PFSK-1 (cell line): ENCODE measurements at regions not wholly inside any gene's neighbourhood (a gene's known extent, or its start where the extent isn't known, plus 50 kb on each side); places are given as distances from the start of the nearest gene placed in this dataset.

ENCODE experiments used
- FOXP2 ChIP-seq: optimal IDR thresholded peaks from 2 replicates; pipeline ENCODE3; 2011; ENCODE audit warnings: borderline replicate concordance, control low read depth, inconsistent platforms; ENCODE audit not compliant: insufficient read depth; ENCODE audit errors: extremely low read length, extremely low read depth
- POLR2AphosphoS5 ChIP-seq: IDR thresholded peaks from 2 replicates; pipeline ENCODE4 v1.6.1; 2012; ENCODE audit warnings: low read depth, mild to moderate bottlenecking, control low read depth, low read length, moderate library complexity
- SIN3A ChIP-seq: IDR thresholded peaks from 2 replicates; pipeline ENCODE4 v1.6.1; 2012; ENCODE audit warnings: mild to moderate bottlenecking, low read length, moderate library complexity, borderline replicate concordance; ENCODE audit not compliant: insufficient read depth
- TAF1 ChIP-seq: IDR thresholded peaks from 2 replicates; pipeline ENCODE4 v1.6.1; 2012; ENCODE audit warnings: low read length, control low read depth, borderline replicate concordance; ENCODE audit not compliant: insufficient read depth
- TF ChIP-seq, protein P1 (sequence below), 2 experiments: IDR thresholded peaks; 2 replicates each; pipeline versions ENCODE4 v1.6.1 to v1.8.0; 2011 to 2012; ENCODE audit warnings: low read depth in 2 of 2, low read length in 2 of 2, control low read depth in 1 of 2, inconsistent platforms in 1 of 2, mild to moderate bottlenecking in 1 of 2, moderate library complexity in 1 of 2; ENCODE audit not compliant: insufficient read depth in 1 of 2

DNA sequence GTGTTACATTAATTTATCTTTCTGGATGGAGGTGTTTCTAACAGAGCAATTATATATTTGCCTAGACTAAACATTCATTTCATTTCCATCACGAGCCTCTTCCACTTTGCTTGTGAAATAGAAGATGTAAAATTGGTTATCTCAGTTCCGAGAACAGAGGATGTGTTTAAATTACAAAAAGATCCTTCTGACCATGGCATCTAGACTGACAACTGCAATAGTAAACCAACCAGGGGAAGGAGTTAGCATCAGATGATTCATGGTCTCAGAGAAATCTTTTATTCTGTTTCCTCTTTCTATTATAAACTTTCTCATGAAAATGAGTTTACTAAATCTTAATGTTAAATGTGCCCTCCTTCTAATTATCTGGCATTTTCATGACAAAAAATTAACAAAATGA is 149.8 kb upstream of the WDR11 start:
- no peak for TF ChIP-seq SIN3A
- no peak for TF ChIP-seq POLR2AphosphoS5
- TF ChIP-seq TAF1, result no peak
- no peak for TF ChIP-seq FOXP2
- TF ChIP-seq, protein P1, sequence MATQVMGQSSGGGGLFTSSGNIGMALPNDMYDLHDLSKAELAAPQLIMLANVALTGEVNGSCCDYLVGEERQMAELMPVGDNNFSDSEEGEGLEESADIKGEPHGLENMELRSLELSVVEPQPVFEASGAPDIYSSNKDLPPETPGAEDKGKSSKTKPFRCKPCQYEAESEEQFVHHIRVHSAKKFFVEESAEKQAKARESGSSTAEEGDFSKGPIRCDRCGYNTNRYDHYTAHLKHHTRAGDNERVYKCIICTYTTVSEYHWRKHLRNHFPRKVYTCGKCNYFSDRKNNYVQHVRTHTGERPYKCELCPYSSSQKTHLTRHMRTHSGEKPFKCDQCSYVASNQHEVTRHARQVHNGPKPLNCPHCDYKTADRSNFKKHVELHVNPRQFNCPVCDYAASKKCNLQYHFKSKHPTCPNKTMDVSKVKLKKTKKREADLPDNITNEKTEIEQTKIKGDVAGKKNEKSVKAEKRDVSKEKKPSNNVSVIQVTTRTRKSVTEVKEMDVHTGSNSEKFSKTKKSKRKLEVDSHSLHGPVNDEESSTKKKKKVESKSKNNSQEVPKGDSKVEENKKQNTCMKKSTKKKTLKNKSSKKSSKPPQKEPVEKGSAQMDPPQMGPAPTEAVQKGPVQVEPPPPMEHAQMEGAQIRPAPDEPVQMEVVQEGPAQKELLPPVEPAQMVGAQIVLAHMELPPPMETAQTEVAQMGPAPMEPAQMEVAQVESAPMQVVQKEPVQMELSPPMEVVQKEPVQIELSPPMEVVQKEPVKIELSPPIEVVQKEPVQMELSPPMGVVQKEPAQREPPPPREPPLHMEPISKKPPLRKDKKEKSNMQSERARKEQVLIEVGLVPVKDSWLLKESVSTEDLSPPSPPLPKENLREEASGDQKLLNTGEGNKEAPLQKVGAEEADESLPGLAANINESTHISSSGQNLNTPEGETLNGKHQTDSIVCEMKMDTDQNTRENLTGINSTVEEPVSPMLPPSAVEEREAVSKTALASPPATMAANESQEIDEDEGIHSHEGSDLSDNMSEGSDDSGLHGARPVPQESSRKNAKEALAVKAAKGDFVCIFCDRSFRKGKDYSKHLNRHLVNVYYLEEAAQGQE (IDR thresholded peaks at IDR 0.05; ENCODE audit: insufficient read depth in 1 of 2, low read depth in 2 of 2, low read length in 2 of 2), result no peak

DNA sequence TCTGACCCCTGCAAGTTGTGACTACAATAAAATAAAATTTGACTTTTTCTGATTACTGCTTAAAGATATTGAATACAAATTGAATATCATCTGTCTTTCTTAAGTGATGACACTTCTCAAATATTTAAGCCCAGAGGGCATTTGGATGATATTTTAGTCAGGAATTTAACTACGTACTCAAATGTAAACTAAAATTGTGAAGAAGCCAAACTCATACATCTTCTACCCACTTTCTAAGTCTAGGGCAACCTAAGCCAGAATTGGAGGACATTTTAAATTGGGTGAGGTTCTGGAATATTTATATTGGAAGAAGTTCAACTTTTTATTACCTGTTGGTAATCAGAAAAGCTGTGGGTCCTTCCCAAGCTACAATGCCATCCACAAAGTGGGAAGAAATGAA is 149.1 kb upstream of the WDR11 start:
- TF ChIP-seq TAF1, result no peak

DNA sequence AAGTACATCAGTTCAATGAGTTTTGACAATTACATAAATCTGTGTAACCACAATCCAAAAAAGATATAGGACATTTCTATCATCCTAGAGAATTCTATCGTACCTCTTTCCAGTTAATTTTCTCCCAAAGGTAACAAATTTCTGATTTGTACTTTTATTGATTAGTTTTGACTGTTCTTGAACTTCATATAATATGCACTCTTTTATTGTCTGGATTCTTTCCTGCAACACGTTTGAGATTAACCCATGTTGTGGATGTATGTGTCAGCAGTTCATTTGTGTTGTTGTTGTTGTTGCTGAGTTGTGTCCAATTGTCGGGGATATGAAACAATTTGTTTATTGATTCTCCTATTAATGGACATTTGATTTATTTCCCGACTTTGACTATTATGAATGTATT is 145.9 kb upstream of the WDR11 start:
- TF ChIP-seq FOXP2 (no peak), POLR2AphosphoS5 (no peak), TAF1 (no peak), SIN3A (no peak)
- TF ChIP-seq, protein P1 (IDR thresholded peaks at IDR 0.05; ENCODE audit: insufficient read depth in 1 of 2, low read depth in 2 of 2, low read length in 2 of 2), result no peak

DNA sequence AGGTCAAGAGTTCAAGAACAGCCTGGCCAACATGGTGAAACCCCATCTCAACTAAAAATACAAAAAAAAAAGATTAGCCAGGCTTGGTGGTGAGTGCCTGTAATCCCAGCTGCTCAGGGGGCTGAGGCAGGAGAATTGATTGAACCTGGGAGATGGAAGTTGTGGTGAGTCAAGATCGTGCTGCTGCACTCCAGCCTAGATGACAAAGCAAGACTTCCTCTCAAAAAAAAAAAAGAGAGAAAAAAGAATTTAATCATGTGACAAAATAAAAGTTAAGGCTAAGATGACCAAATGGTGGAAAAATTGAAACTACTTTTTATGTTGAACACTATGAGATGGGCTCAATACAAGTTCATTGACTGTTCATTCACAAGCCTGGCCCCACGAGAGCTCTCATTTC is 141.1 kb upstream of the WDR11 start:
- TF ChIP-seq FOXP2 (no peak), POLR2AphosphoS5 (no peak), SIN3A (no peak)
- TF ChIP-seq, protein P1 (IDR thresholded peaks at IDR 0.05; ENCODE audit: insufficient read depth in 1 of 2, low read depth in 2 of 2, low read length in 2 of 2), result no peak

DNA sequence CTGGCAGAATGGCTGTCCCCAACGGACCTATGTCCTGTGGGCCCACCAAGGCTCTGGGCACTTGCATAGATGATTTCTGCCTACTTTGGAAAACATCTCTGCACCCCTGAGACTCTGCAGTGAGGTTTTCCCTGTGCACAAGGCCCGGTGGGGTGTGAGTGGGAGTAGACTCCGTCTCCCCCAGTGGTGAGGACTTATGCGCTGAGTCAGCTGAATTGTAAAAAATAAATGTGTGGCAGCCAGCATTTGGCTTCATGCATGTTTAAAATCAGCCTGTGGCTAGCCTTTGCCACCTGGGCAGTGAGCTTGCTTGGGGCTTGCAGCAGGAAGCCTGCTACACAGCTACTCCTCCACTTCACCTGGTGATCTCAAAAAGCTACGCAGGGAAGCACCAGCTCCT is 139.3 kb upstream of the WDR11 start:
- no peak for TF ChIP-seq POLR2AphosphoS5
- no peak for TF ChIP-seq FOXP2
- TF ChIP-seq SIN3A, result no peak
- TF ChIP-seq TAF1, result no peak
- TF ChIP-seq, protein P1 (IDR thresholded peaks at IDR 0.05; ENCODE audit: insufficient read depth in 1 of 2, low read depth in 2 of 2, low read length in 2 of 2), result no peak
